Germinal center (tissue), 1 donor: ENCODE measurements at regions not wholly inside any gene's neighbourhood (a gene's known extent, or its start where the extent isn't known, plus 50 kb on each side); places are given as distances from the start of the nearest gene placed in this dataset.
"Not testable (repeated sequence)": the region's sequence is repeated elsewhere in the genome, so short reads cannot be mapped to it uniquely, and the experiment has no call there.

Experiments
- DNase-seq: peaks from one replicate; pipeline ENCODE4 v3.0.0; 2012; ENCODE audit warnings: mixed read lengths, low spot score

DNA sequence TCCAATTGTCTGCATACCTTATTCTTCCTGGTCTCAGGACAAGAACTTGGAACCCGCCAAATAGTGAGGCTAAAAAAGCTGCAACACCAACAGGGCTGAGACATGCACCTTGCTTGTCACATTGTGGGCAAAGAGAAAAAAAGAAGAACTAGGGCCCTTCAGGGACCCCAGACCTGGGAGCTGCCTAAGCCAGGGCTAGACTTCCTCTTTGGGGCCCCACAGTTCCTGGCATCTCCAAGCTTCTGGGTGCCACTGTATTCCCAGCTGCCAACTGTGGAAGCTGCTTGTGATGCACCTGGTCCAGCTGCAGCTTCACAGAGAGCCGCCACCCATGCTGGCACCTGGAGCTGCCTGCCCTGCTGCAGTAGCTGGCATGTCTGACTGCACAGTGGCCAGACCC lies 370.6 kb downstream of the CD83 start:
- DNase-seq, result no peak

DNA sequence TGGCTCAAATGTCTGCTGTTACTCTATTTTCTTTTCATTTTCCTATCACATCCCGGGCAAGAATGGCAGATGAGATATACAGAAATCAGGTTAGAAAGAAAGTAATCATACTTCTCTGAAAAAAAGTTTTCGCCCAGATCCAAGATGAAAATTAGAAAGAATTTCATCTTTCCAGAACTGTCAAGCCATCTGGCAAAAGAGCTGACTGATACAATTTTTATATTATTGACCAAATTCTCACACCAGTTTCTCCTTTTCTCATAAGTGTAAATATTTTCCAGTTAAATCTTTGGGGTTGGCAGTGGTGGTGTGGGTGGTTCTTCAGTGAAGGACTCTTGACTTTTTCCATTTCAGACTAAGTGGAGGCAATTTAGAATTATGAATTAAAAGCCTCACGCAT lies 371.9 kb downstream of the CD83 start:
- no peak for DNase-seq

DNA sequence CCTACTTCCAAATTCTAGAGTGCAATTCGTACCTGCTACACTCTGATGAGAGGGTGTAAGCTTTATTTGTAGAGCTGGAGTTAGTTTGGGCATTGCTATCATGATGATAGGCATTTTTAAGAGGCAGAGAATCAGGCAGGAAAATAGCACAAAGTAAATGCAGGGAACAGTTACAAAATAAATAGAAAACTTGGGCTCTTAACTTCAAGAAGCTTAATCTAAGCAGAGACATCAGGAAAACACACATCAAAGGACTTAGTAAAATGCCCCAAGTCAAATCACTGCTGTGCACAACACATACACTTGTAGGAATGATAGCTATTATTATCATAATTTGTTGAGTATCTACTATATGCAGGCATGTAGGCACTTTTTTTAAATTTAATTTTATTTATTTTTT lies 381.2 kb downstream of the CD83 start:
- DNase-seq, result no peak

DNA sequence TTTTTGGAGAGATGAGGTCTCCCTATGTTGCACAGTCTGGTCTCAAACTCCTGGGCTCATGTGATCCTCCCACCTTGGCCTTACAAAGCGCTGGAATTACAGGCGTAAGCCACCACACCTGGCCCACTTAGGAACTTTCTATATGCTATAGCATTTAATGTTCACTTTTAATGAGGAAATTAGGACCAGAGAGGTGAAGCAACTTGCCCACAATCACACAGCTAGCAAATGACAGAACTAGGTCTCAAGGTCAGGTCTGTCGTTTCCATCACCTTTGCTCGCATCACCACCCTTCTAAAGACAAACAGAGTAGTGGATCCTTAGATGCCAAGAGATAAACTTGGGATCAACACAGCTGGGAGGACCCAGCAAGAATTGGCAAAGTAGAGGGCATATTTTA lies 381.7 kb downstream of the CD83 start:
- DNase-seq, result no peak

GRCh38 chr6:14499841-14500240 lies 382.3 kb downstream of the CD83 start:
- no peak for DNase-seq

- DNase-seq, result no peak
These were observed 383.2 kb downstream of the CD83 start for GRCh38 chr6:14500809-14501208.

- DNase-seq, result no peak
These were observed 383.7 kb downstream of the CD83 start for GRCh38 chr6:14501240-14501639.

GRCh38 chr6:14501914-14502313 lies 384.3 kb downstream of the CD83 start:
- DNase-seq, result no peak

- no peak for DNase-seq
These were observed 385.0 kb downstream of the CD83 start for GRCh38 chr6:14502551-14502950.

DNA sequence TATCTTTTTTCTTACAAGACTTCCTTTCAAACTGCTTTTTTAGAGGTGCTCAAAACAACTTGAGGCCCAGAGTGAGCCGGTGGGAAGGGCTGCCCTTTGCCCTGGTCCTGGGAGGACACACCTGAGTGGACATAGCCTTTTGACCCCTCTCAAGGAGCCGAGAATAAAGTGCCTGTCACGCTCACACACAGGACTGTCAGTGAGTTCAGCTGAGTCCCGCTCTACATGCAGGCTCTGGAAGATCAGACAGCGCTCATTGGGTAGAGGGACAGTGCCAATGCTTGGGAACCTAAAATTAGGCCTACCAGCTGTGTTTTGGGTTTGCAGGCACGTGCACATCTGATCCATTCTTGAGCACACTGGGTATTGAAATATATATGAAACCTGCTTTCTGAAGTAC lies 387.8 kb downstream of the CD83 start:
- no peak for DNase-seq

DNA sequence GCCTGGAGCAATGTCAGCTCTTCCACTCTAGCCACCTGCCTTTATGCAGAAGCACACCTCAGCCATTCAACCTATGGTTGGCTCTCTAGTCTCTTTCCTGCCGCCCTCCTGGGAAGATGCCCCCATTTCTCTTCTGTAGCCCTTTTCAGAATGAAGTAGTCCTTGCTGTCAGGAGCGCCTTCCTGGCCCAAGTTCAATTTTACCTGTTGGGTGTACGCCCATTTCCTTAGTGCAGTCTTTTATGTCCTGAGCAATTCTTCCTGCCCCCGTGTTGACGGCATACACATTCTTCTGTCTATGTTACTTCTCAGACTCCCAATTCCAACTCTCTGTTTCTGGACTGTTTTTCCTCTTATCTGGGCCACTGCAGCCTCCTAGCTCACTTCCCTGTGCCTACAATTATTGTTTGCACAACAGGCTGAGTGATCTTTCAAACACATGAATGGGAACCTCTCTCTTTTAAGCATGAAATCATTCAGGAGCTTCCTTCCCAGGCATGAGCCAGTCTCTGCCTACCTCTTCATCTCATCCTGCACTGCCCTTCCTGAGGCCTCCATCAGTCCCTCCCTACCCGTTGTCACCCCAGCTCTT lies 389.2 kb downstream of the CD83 start:
- DNase-seq, result no peak

DNA sequence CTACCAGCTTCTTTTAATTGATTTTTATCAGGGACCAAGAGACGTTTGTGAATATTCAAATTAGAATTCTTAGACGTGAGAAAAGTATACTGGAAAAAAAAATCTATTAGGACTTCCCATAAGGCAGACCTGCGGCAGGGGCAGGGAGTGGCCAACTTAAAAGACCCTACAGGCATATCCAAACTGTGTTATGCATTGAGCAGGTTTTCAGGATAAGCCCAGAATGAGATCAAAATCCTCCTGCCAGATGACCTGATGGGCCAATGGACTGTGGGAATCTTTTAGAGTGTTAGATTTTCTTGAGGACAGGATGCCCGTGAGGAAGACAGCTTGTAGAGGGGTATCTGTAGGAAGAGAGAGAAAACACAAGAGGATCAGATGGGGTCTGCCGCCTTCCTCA lies 391.5 kb downstream of the CD83 start:
- no peak for DNase-seq

GRCh38 chr6:14510038-14510437 lies 392.5 kb downstream of the CD83 start:
- DNase-seq, result no peak

- no peak for DNase-seq
These were observed 393.6 kb downstream of the CD83 start for GRCh38 chr6:14511061-14511586.

DNA sequence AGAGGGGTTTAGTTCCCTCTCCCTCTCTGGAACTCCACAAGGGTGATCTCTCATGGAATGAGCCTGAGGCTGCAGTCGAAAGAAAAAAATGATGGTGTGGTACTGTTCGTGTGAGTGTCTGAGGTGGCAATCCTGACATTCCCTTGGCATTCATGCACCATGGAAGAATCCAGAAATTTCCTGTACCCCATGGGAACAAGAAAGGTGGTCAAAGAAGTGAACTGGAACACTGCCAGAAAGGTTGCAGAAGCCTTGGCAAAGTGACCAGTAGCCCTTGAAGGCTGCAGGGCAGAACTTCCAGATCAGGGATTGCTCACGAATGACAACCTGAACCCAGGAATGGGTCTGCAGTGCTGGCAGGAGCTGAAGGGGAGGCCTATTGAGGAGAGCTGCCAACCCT lies 394.7 kb downstream of the CD83 start:
- no peak for DNase-seq

DNA sequence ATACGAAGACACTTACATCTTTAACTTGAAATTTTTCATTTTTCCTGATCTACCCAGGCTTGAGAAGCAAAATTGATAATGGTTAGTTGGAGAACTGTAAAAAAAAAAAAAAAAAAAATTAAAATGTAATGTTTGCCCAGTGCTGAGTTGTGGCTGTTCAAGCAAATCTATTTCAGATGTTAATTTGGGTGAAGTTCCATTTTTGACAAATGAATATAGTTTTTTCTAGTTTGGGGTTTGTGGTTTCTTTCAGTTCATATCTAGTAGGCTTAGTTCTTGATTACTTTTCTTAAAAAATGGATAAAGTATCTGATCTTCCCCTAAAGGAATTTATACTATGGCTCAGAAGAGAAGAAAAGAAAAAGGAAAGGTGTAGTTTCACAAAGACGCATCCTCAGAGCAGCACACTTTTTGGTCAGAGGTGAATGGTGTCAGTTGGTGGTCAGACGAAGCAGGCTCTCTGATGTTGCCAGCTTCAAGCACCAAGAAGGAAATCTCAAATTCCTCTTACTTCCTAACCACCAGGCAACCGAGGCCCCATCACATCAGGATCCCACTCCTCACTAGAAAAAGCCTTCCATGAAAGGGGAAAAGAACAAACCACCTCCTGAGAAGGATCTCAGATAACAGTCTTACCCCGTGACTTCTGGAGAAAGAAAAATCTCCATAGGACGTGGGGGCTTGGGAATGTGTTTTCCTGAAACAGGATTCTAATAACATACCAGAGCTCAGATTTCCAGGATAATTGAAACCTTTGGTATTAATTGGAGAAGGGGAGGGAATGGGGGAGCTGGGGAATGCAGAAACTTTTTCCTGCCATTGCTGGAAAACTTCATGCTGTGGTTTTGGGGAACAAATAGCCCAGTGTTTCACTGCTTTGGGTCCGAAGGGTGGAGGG lies 396.2 kb downstream of the CD83 start:
- DNase-seq, result no peak

GRCh38 chr6:14516956-14517355 lies 399.4 kb downstream of the CD83 start:
- DNase-seq, result no peak

- no peak for DNase-seq
These were observed 400.0 kb downstream of the CD83 start for GRCh38 chr6:14517516-14518105.

GRCh38 chr6:14518515-14519217 lies 401.1 kb downstream of the CD83 start:
- DNase-seq, result no peak

DNA sequence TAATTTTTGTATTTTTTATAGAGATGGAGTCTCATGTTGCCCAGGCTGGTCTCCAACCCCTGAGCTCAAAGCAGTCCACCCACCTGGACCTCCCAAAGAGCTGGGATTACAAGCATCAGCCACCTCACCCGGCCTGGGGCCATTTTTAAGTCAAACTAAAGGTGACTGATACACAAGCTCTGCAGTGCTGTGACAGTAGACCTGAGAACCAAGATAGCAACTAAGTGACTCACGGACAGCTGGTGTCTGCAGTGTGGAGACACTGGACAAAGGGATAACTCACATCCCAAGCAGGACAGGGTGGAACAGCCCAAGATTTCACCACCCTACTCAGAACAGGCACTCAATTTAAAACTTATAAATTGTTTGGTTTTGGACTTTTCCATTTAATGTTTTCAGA lies 402.5 kb downstream of the CD83 start:
- DNase-seq, result no peak

DNA sequence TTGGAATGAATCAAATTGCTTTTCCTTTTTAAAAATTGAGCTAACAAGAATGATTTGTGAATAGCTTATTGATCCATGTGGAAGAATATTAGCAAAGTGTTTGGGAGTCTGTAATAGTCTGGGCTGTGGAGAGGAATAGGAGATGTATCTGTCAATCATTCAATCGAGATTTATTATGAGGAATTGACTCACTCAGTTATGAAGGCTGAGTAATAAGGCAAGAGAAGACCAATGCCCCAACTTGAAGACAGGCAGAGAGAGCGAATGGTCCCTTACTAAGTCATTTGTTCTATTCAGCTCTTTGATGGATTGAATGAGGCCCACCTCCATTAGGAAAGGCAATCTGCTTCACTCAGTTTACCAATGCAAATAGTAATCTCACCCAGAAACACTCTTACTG lies 403.0 kb downstream of the CD83 start:
- no peak for DNase-seq

- no peak for DNase-seq
These were observed 403.6 kb downstream of the CD83 start for GRCh38 chr6:14521141-14521540.

GRCh38 chr6:14521861-14522260 lies 404.3 kb downstream of the CD83 start:
- DNase-seq, result not testable (repeated sequence)
